ENCODE measurements at regions not wholly inside any gene's neighbourhood (a gene's known extent, or its start where the extent isn't known, plus 50 kb on each side); places are given as distances from the start of the nearest gene placed in this dataset.

DNA sequence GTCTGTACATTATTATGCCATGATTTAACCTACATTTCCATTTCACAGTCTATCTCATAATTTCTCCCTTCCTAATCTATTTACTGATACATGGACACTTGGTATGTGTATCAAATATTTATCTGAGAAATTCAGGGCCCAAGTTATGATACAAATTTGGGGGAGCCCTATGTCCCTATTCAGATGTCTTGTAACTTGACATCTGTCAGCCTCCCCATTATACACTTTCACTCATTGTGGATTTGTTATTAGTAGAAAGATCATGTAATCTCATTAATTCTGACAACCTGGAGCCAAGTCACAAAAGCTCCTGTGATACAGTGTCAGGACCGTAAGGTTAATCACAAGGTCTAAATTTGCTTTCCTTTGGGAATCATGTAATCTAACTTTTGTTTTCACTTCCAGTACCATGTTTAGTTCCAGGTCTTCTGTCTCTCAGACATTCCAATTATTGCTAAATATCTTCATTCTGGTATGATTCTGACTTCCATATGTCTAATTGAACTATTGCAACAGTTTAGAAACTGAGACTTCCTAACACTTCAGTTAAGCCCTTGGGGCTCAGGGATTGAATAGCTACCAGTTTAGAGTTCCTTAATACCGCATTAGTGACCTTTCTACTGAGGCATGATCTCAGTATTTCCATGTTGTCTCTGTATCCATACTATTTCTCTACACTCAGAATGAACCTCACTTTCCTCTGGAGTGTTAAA lies 182.9 kb upstream of the NUDT12 start:
- no peak for DNase-seq
- no peaks in the 10 kb centered on the region for H3K36me3 ChIP-seq (replicated peaks in 1 of 2; ENCODE audit: control insufficient read depth in 1 of 2, insufficient read depth in 2 of 2, low read length in 1 of 2)
- H2AFZ ChIP-seq (ENCODE audit: low read depth), result no peak overlapping the region
- no peak overlapping the region for H3K4me2 ChIP-seq
- H4K20me1 ChIP-seq (ENCODE audit: insufficient read depth), result no peaks in the 10 kb centered on the region
- no peak overlapping the region for H3K27ac ChIP-seq (ENCODE audit: low read depth in 2 of 2, low read length in 1 of 2)
- no peaks in the 10 kb centered on the region for H3K27me3 ChIP-seq (ENCODE audit: insufficient read depth)
- ChIA-PET POLR2A (no interaction called here), CTCF (interaction anchor here (1.6 kb wide), 1 partner anchor 22 kb away, joined by 4 read pairs; no protein-coding TSS in a partner anchor)
- H3K4me1 ChIP-seq (ENCODE audit: control insufficient read depth in 1 of 2, insufficient read depth in 2 of 2, low read depth in 1 of 2, low read length in 1 of 2), result no peaks in the 10 kb centered on the region; a peak in 3 of 4 replicates
- TF ChIP-seq FOXM1 (IDR thresholded peaks at IDR 0.05; ENCODE audit: low read depth) (no peak), FOSL2 (IDR thresholded peaks at IDR 0.05; ENCODE audit: borderline replicate concordance, low read depth) (no peak), ELF1 (IDR thresholded peaks at IDR 0.05) (no peak), SMC3 (IDR thresholded peaks at IDR 0.05; ENCODE audit: low read depth, low read length) (no peak), POLR2AphosphoS5 (IDR thresholded peaks at IDR 0.05; ENCODE audit: low read depth, low read length) (no peak), GABPA (IDR thresholded peaks at IDR 0.05; ENCODE audit: low read depth) (no peak)
- TF ChIP-seq, protein P1, sequence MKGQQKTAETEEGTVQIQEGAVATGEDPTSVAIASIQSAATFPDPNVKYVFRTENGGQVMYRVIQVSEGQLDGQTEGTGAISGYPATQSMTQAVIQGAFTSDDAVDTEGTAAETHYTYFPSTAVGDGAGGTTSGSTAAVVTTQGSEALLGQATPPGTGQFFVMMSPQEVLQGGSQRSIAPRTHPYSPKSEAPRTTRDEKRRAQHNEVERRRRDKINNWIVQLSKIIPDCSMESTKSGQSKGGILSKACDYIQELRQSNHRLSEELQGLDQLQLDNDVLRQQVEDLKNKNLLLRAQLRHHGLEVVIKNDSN (IDR thresholded peaks at IDR 0.05; ENCODE audit: borderline replicate concordance, low read depth), result no peak
- H3F3A ChIP-seq (replicated peaks; ENCODE audit: insufficient read depth), result no peaks in the 10 kb centered on the region
- H3K79me2 ChIP-seq (ENCODE audit: insufficient read depth), result no peaks in the 10 kb centered on the region
- H3K9ac ChIP-seq, result no peak overlapping the region
- H3K4me3 ChIP-seq (ENCODE audit: low read depth in 2 of 2, low read length in 1 of 2), result no peak overlapping the region
- no peaks in the 10 kb centered on the region for H3K9me2 ChIP-seq
- WGBS (ENCODE audit: low lambda C conversion rate), result 88% methylated on average over 2 of the region's 2 CpGs
- H3K9me3 ChIP-seq, result no peaks in the 10 kb centered on the region

DNA sequence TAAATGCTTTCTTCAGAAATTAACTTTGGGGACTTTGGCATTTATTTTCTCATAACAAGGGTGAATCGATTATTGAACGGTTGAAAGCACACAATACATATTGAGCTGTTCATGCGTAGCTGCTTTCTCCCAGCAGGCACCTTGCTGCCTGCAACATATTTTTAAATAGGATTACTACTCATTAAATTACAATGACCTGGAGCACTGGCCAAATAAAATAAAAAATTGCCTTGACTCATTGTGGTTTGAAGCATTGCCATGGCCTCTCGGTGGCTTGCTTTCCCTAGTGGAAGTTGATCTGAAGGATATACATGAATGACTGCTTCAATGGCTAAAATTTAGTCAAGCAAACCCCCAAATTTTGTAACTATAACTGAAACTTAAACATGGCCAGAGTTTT lies 181.6 kb upstream of the NUDT12 start:
- 49% methylated on average over 4 of the region's 4 CpGs for WGBS (ENCODE audit: low lambda C conversion rate)
- Histone ChIP-seq H3K36me3 (replicated peaks in 1 of 2; ENCODE audit: control insufficient read depth in 1 of 2, insufficient read depth in 2 of 2, low read length in 1 of 2) (no peaks in the 10 kb centered on the region), H3K9me2 (no peaks in the 10 kb centered on the region), H4K20me1 (ENCODE audit: insufficient read depth) (no peaks in the 10 kb centered on the region), H3K4me3 (ENCODE audit: low read depth in 2 of 2, low read length in 1 of 2) (no peak overlapping the region), H3K79me2 (ENCODE audit: insufficient read depth) (no peaks in the 10 kb centered on the region), H3K9ac (no peak overlapping the region), H2AFZ (ENCODE audit: low read depth) (no peak overlapping the region), H3K27me3 (ENCODE audit: insufficient read depth) (no peaks in the 10 kb centered on the region), H3K27ac (ENCODE audit: low read depth in 2 of 2, low read length in 1 of 2) (peak overlapping the region in 1 of 2 experiments; percentile 39; a peak in 1 of 4 replicates), H3K4me1 (ENCODE audit: control insufficient read depth in 1 of 2, insufficient read depth in 2 of 2, low read depth in 1 of 2, low read length in 1 of 2) (no peaks in the 10 kb centered on the region; a peak in 3 of 4 replicates), H3K4me2 (peak overlapping the region; percentile 38; the same call in 1 of the 2 replicates), H3K9me3 (no peaks in the 10 kb centered on the region), H3F3A (replicated peaks; ENCODE audit: insufficient read depth) (no peaks in the 10 kb centered on the region)
- CTCF ChIA-PET, result interaction anchor here (1.2 kb wide), 1 partner anchor 14 kb away, joined by 3 read pairs; no protein-coding TSS in a partner anchor
- no peak for DNase-seq
- POLR2A ChIA-PET, result no interaction called here
- TF ChIP-seq, protein P2, sequence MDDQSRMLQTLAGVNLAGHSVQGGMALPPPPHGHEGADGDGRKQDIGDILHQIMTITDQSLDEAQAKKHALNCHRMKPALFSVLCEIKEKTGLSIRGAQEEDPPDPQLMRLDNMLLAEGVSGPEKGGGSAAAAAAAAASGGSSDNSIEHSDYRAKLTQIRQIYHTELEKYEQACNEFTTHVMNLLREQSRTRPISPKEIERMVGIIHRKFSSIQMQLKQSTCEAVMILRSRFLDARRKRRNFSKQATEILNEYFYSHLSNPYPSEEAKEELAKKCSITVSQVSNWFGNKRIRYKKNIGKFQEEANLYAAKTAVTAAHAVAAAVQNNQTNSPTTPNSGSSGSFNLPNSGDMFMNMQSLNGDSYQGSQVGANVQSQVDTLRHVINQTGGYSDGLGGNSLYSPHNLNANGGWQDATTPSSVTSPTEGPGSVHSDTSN (IDR thresholded peaks at IDR 0.05), result peak; percentile 67
- TF ChIP-seq FOSL2 (IDR thresholded peaks at IDR 0.05; ENCODE audit: borderline replicate concordance, low read depth) (peak; percentile 67; the same call in 1 of the 2 replicates), TCF12 (IDR thresholded peaks at IDR 0.05) (peak; percentile 55), RCOR1 (IDR thresholded peaks at IDR 0.05; ENCODE audit: low read length) (no peak), JUND (IDR thresholded peaks at IDR 0.05) (peak; percentile 55; the same call in 1 of the 2 replicates), RFX5 (IDR thresholded peaks at IDR 0.05; ENCODE audit: low read length) (no peak), RXRA (IDR thresholded peaks at IDR 0.05; ENCODE audit: borderline replicate concordance, low read depth) (peak; percentile 50; the same call in 1 of the 2 replicates), NFIC (IDR thresholded peaks at IDR 0.05; ENCODE audit: borderline replicate concordance) (peak; percentile 94)
- TF ChIP-seq, protein P3, sequence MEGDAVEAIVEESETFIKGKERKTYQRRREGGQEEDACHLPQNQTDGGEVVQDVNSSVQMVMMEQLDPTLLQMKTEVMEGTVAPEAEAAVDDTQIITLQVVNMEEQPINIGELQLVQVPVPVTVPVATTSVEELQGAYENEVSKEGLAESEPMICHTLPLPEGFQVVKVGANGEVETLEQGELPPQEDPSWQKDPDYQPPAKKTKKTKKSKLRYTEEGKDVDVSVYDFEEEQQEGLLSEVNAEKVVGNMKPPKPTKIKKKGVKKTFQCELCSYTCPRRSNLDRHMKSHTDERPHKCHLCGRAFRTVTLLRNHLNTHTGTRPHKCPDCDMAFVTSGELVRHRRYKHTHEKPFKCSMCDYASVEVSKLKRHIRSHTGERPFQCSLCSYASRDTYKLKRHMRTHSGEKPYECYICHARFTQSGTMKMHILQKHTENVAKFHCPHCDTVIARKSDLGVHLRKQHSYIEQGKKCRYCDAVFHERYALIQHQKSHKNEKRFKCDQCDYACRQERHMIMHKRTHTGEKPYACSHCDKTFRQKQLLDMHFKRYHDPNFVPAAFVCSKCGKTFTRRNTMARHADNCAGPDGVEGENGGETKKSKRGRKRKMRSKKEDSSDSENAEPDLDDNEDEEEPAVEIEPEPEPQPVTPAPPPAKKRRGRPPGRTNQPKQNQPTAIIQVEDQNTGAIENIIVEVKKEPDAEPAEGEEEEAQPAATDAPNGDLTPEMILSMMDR (IDR thresholded peaks at IDR 0.05), result no peak
